ENCODE measurements at regions not wholly inside any gene's neighbourhood (a gene's known extent, or its start where the extent isn't known, plus 50 kb on each side); places are given as distances from the start of the nearest gene placed in this dataset.

GRCh38 chr4:12902735-12903134 lies 581.4 kb downstream of the RAB28 start:
- H3K27ac ChIP-seq (ENCODE audit: low read length in 2 of 2), result no peak overlapping the region
- ATAC-seq (ENCODE audit: low read depth) (no peak), DNase-seq (no peak)
- H3K36me3 ChIP-seq (replicated peaks in 1 of 2; ENCODE audit: control extremely low read depth in 1 of 2, control insufficient read depth in 1 of 2, extremely low read depth in 1 of 2, insufficient read depth in 2 of 2, low read length in 1 of 2), result no peaks in the 10 kb centered on the region
- H3K9me3 ChIP-seq (ENCODE audit: control extremely low read depth in 1 of 3, control insufficient read depth in 2 of 3, insufficient read depth in 1 of 3, low read length in 2 of 3), result no peaks in the 10 kb centered on the region
- H4K20me1 ChIP-seq (ENCODE audit: control insufficient read depth, insufficient read depth, low read length, poor library complexity, severe bottlenecking), result no peaks in the 10 kb centered on the region
- no CpG with 5 or more reads among the region's 2 CpGs for WGBS (ENCODE audit: insufficient coverage)
- no peaks in the 10 kb centered on the region for H3K27me3 Mint-ChIP-seq
- no peaks in the 10 kb centered on the region for H3K27me3 ChIP-seq (replicated peaks in 1 of 4; ENCODE audit: control extremely low read depth in 1 of 4, control insufficient read depth in 3 of 4, insufficient read depth in 4 of 4, low read length in 3 of 4)
- no peaks in the 10 kb centered on the region for H3K9me3 Mint-ChIP-seq (ENCODE audit: insufficient read depth)
- H3K4me1 ChIP-seq (ENCODE audit: control insufficient read depth in 2 of 2, insufficient read depth in 2 of 2, low read length in 2 of 2), result no peaks in the 10 kb centered on the region
- intact Hi-C loops (cut with micrococcal nuclease), result no loop called here
- H3K4me3 Mint-ChIP-seq, result no peak overlapping the region
- no peak overlapping the region for H3K27ac Mint-ChIP-seq
- H3K4me3 ChIP-seq (ENCODE audit: control extremely low read depth in 1 of 5, extremely low read depth in 1 of 5, insufficient read depth in 1 of 5, low read depth in 2 of 5, low read length in 4 of 5), result no peak overlapping the region
- H3K9ac ChIP-seq (ENCODE audit: low read length), result no peak overlapping the region
- POLR2A ChIA-PET, result no interaction called here
- CTCF ChIA-PET, result no interaction called here
- no peak overlapping the region for H2AFZ ChIP-seq (ENCODE audit: insufficient read depth, low read depth, low read length, poor library complexity, severe bottlenecking)
- TF ChIP-seq EZH2 (IDR thresholded peaks at IDR 0.05; ENCODE audit: borderline replicate concordance, insufficient read depth, low read depth, low read length, poor library complexity, severe bottlenecking) (no peak), CTCF (IDR thresholded peaks at IDR 0.05) (no peak)
- no peaks in the 10 kb centered on the region for H3K79me2 ChIP-seq (ENCODE audit: control insufficient read depth, insufficient read depth, low read length)
- no peak overlapping the region for H3K4me2 ChIP-seq (replicated peaks; ENCODE audit: low read depth, low read length, poor library complexity, severe bottlenecking)
- no peaks in the 10 kb centered on the region for H3K4me1 Mint-ChIP-seq

GRCh38 chr4:12897954-12898353 lies 586.2 kb downstream of the RAB28 start:
- H3K4me2 ChIP-seq (replicated peaks; ENCODE audit: low read depth, low read length, poor library complexity, severe bottlenecking), result no peak overlapping the region
- H4K20me1 ChIP-seq (ENCODE audit: control insufficient read depth, insufficient read depth, low read length, poor library complexity, severe bottlenecking), result no peaks in the 10 kb centered on the region
- no peak overlapping the region for H3K27ac ChIP-seq (ENCODE audit: low read length in 2 of 2)
- H3K27ac Mint-ChIP-seq, result no peak overlapping the region
- TF ChIP-seq CTCF (IDR thresholded peaks at IDR 0.05), result no peak
- TF ChIP-seq EZH2 (IDR thresholded peaks at IDR 0.05; ENCODE audit: borderline replicate concordance, insufficient read depth, low read depth, low read length, poor library complexity, severe bottlenecking), result no peak
- no peaks in the 10 kb centered on the region for H3K27me3 ChIP-seq (replicated peaks in 1 of 4; ENCODE audit: control extremely low read depth in 1 of 4, control insufficient read depth in 3 of 4, insufficient read depth in 4 of 4, low read length in 3 of 4)
- H3K4me1 Mint-ChIP-seq, result no peaks in the 10 kb centered on the region
- ChIA-PET CTCF (no interaction called here), POLR2A (no interaction called here)
- WGBS (ENCODE audit: insufficient coverage), result no CpG with 5 or more reads among the region's 4 CpGs
- no peak overlapping the region for H3K4me3 ChIP-seq (ENCODE audit: control extremely low read depth in 1 of 5, extremely low read depth in 1 of 5, insufficient read depth in 1 of 5, low read depth in 2 of 5, low read length in 4 of 5)
- no peaks in the 10 kb centered on the region for H3K36me3 ChIP-seq (replicated peaks in 1 of 2; ENCODE audit: control extremely low read depth in 1 of 2, control insufficient read depth in 1 of 2, extremely low read depth in 1 of 2, insufficient read depth in 2 of 2, low read length in 1 of 2)
- H3K9me3 Mint-ChIP-seq (ENCODE audit: insufficient read depth), result peaks cover 3% of the 10 kb centered on the region
- H2AFZ ChIP-seq (ENCODE audit: insufficient read depth, low read depth, low read length, poor library complexity, severe bottlenecking), result no peak overlapping the region
- H3K9me3 ChIP-seq (ENCODE audit: control extremely low read depth in 1 of 3, control insufficient read depth in 2 of 3, insufficient read depth in 1 of 3, low read length in 2 of 3), result no peaks in the 10 kb centered on the region
- no peak overlapping the region for H3K4me3 Mint-ChIP-seq
- no peak for ATAC-seq (ENCODE audit: low read depth)
- intact Hi-C loops (cut with micrococcal nuclease), result no loop called here
- no peaks in the 10 kb centered on the region for H3K4me1 ChIP-seq (ENCODE audit: control insufficient read depth in 2 of 2, insufficient read depth in 2 of 2, low read length in 2 of 2)
- DNase-seq, result no peak
- no peaks in the 10 kb centered on the region for H3K27me3 Mint-ChIP-seq
- H3K79me2 ChIP-seq (ENCODE audit: control insufficient read depth, insufficient read depth, low read length), result no peaks in the 10 kb centered on the region
- H3K9ac ChIP-seq (ENCODE audit: low read length), result no peak overlapping the region

Measured in B cell (primary cell).